ENCODE measurements at regions not wholly inside any gene's neighbourhood (a gene's known extent, or its start where the extent isn't known, plus 50 kb on each side); places are given as distances from the start of the nearest gene placed in this dataset.

GRCh38 chr2:64394153-64394552 lies 59.8 kb upstream of the LGALSL start:
- TF ChIP-seq POLR2A (IDR thresholded peaks at IDR 0.05), result no peak
- TF ChIP-seq CTCF (IDR thresholded peaks at IDR 0.05), result no peak
- TF ChIP-seq POLR2AphosphoS5 (IDR thresholded peaks at IDR 0.05), result no peak
- no peak for DNase-seq (ENCODE audit: low spot score in 2 of 2)
- Histone ChIP-seq H3K9me3 (no peaks in the 10 kb centered on the region), H3K27ac (no peak overlapping the region), H3K4me1 (no peaks in the 10 kb centered on the region), H3K4me3 (no peak overlapping the region), H3K27me3 (no peaks in the 10 kb centered on the region), H3K36me3 (no peaks in the 10 kb centered on the region)
- intact Hi-C loops (cut with DNase I; ENCODE audit: low total_unique reads), result no loop called here

- intact Hi-C loops (cut with DNase I; ENCODE audit: low total_unique reads), result no loop called here
- DNase-seq (ENCODE audit: low spot score in 2 of 2), result no peak
- no peaks in the 10 kb centered on the region for H3K9me3 ChIP-seq
- H3K27ac ChIP-seq, result no peak overlapping the region
- no peaks in the 10 kb centered on the region for H3K27me3 ChIP-seq
- no peak overlapping the region for H3K4me3 ChIP-seq
- no peaks in the 10 kb centered on the region for H3K4me1 ChIP-seq
- no peak for TF ChIP-seq POLR2A (IDR thresholded peaks at IDR 0.05)
- no peak for TF ChIP-seq CTCF (IDR thresholded peaks at IDR 0.05)
- no peak for TF ChIP-seq POLR2AphosphoS5 (IDR thresholded peaks at IDR 0.05)
- H3K36me3 ChIP-seq, result no peaks in the 10 kb centered on the region
Measured at GRCh38 chr2:64396001-64396400, 58.0 kb upstream of the LGALSL start.

- intact Hi-C loops (cut with DNase I; ENCODE audit: low total_unique reads), result no loop called here
- Histone ChIP-seq H3K27me3 (no peaks in the 10 kb centered on the region), H3K4me1 (no peaks in the 10 kb centered on the region), H3K27ac (no peak overlapping the region), H3K4me3 (no peak overlapping the region), H3K9me3 (no peaks in the 10 kb centered on the region), H3K36me3 (no peaks in the 10 kb centered on the region)
- no peak for TF ChIP-seq POLR2AphosphoS5 (IDR thresholded peaks at IDR 0.05)
- no peak for TF ChIP-seq POLR2A (IDR thresholded peaks at IDR 0.05)
- no peak for TF ChIP-seq CTCF (IDR thresholded peaks at IDR 0.05)
- no peak for DNase-seq (ENCODE audit: low spot score in 2 of 2)
Measured at GRCh38 chr2:64396551-64396950, 57.4 kb upstream of the LGALSL start.

- H3K27ac ChIP-seq, result no peak overlapping the region
- H3K4me1 ChIP-seq, result no peaks in the 10 kb centered on the region
- no peaks in the 10 kb centered on the region for H3K27me3 ChIP-seq
- no peaks in the 10 kb centered on the region for H3K36me3 ChIP-seq
- no peak for DNase-seq (ENCODE audit: low spot score in 2 of 2)
- TF ChIP-seq CTCF (IDR thresholded peaks at IDR 0.05) (no peak), POLR2AphosphoS5 (IDR thresholded peaks at IDR 0.05) (no peak), POLR2A (IDR thresholded peaks at IDR 0.05) (no peak)
- no peak overlapping the region for H3K4me3 ChIP-seq
- H3K9me3 ChIP-seq, result no peaks in the 10 kb centered on the region
- intact Hi-C loops (cut with DNase I; ENCODE audit: low total_unique reads), result no loop called here
Measured at GRCh38 chr2:64398516-64399129, 55.3 kb upstream of the LGALSL start.

- Histone ChIP-seq H3K36me3 (no peaks in the 10 kb centered on the region), H3K9me3 (no peaks in the 10 kb centered on the region), H3K27ac (no peak overlapping the region), H3K4me1 (no peaks in the 10 kb centered on the region), H3K27me3 (no peaks in the 10 kb centered on the region), H3K4me3 (no peak overlapping the region)
- TF ChIP-seq POLR2A (IDR thresholded peaks at IDR 0.05) (no peak), CTCF (IDR thresholded peaks at IDR 0.05) (no peak), POLR2AphosphoS5 (IDR thresholded peaks at IDR 0.05) (no peak)
- intact Hi-C loops (cut with DNase I; ENCODE audit: low total_unique reads), result no loop called here
- no peak for DNase-seq (ENCODE audit: low spot score in 2 of 2)
Measured at GRCh38 chr2:64399521-64399920, 54.4 kb upstream of the LGALSL start.

Data from breast epithelium (tissue), 4 donors.